ENCODE measurements at regions not wholly inside any gene's neighbourhood (a gene's known extent, or its start where the extent isn't known, plus 50 kb on each side); places are given as distances from the start of the nearest gene placed in this dataset.
"Not testable (repeated sequence)": the region's sequence is repeated elsewhere in the genome, so short reads cannot be mapped to it uniquely, and the experiment has no call there.

DNA sequence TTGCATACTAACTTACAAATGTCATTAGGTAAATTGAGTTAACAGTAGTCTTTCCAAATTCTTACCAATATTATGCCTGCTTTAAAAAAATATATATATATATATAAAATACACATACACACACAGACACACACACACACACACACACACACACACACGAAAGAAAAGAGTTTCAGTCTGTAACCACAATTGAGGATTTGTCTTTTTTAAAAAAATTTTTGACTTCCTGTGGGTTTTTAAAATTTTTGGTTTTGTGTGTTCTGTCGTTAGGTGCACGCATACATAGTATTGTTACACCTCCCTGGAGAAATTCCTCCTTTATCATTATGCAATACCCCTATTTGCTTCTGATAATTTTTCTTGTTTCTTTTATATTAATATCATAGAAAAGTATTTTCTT, 129.3 kb upstream of the LRRC61 start:
- DNase-seq (ENCODE audit: low read depth): not testable (repeated sequence)

Data from LHCN-M2 (cell line).